Naive thymus-derived CD8-positive, alpha-beta T cell (primary cell): ENCODE measurements at regions not wholly inside any gene's neighbourhood (a gene's known extent, or its start where the extent isn't known, plus 50 kb on each side); places are given as distances from the start of the nearest gene placed in this dataset.

ENCODE experiments used
- ATAC-seq, 2 donors: fragments of 150-1000 bp; cut with Tn5 transposase in 1 of 2; sonication (Bioruptor Pico), chemical (Tn5 transposase) in 1 of 2; 1 replicate in 1 of 2; 2 replicates in 1 of 2; pipeline ENCODE4 v1.10.0; 2021; ENCODE audit warnings: mild to moderate bottlenecking in 2 of 2, moderate library complexity in 2 of 2
- POLR2A ChIA-PET: fragments of 350-600 bp; sonication (Branson Sonifier 250); formaldehyde crosslinking; loops from one replicate; lab custom pipeline; 2021; ENCODE audit warnings: antibody characterized with exemption; lab: Charles Lee
- DNase-seq, 10 donors: peaks; one replicate each; pipeline versions ENCODE4 v3.0.0 to v3.0.0-alpha.2; 2020 to 2022
- H3K27ac Mint-ChIP-seq, 10 donors: one replicate each; pipeline ENCODE4 v1.8.0; 2020 to 2022; ENCODE audit warnings: mild to moderate bottlenecking in 10 of 10, mixed read lengths in 10 of 10, moderate library complexity in 4 of 10, inconsistent platforms in 1 of 10
- H3K27me3 Mint-ChIP-seq, 5 donors: one replicate each; pipeline ENCODE4 v1.8.0; 2021 to 2022; ENCODE audit warnings: mixed read lengths in 5 of 5
- H3K36me3 Mint-ChIP-seq, 3 donors: one replicate each; pipeline ENCODE4 v1.8.0; 2020 to 2022; ENCODE audit warnings: mixed read lengths in 3 of 3, mild to moderate bottlenecking in 2 of 3, inconsistent platforms in 1 of 3
- H3K4me1 Mint-ChIP-seq, 4 donors: one replicate each; pipeline ENCODE4 v1.8.0; 2021 to 2022; ENCODE audit warnings: mixed read lengths in 4 of 4
- H3K4me3 Mint-ChIP-seq, 10 donors: one replicate each; pipeline ENCODE4 v1.8.0; 2020 to 2022; ENCODE audit warnings: mild to moderate bottlenecking in 10 of 10, mixed read lengths in 10 of 10, moderate library complexity in 6 of 10, inconsistent platforms in 1 of 10
- H3K9me3 Mint-ChIP-seq, 9 donors: one replicate each; pipeline ENCODE4 v1.8.0; 2020 to 2022; ENCODE audit warnings: mixed read lengths in 9 of 9, mild to moderate bottlenecking in 3 of 9, inconsistent platforms in 1 of 9, moderate library complexity in 1 of 9

DNA sequence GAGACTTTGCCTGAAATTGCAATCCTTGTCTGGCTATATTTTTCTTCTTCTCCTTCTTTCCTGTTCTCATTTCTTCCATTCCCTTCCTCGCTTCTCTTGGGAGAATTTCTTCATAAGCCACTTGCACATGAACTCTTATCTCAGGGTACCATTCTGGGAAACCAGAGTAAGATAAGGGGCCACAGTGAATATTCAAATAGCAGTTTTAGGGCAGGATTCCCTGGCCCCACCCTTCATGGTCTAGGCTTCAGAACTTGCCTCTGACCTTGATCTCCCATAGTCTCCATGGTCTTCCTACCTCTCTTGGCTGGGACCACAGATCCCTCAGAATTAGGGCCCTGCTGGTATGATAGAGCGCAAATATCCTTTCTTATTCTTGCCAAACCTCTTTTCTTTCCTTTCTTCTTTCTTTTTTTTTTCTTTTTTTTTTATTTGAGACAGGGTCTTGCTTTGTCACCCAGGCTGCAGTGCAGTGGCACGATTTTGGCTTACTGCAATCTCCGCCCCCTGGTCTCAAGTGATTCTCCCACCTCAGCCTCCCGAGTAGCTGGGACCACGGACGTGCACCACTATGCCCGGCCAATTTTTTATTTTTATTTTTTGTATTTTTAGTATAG, 123.0 kb upstream of the CITED2 start:
- no peak overlapping the region for H3K4me3 Mint-ChIP-seq
- H3K27me3 Mint-ChIP-seq, result peaks cover 0 to under 1% (median 0%) of the 10 kb centered on the region in 5 donors
- POLR2A ChIA-PET, result no interaction called here

GRCh38 chr6:139496654-139497344, 122.4 kb upstream of the CITED2 start:
- peak overlapping the region in 1 of 10 donors; percentile 7 for H3K27ac Mint-ChIP-seq
- POLR2A ChIA-PET, result no interaction called here
- no peak for ATAC-seq
- H3K4me1 Mint-ChIP-seq, result no peaks in the 10 kb centered on the region
- peaks cover 0 to 2% (median 0%) of the 10 kb centered on the region in 9 donors for H3K9me3 Mint-ChIP-seq
- no peak overlapping the region for H3K4me3 Mint-ChIP-seq
- DNase-seq, result no peak
- H3K27me3 Mint-ChIP-seq, result peaks cover 0 to 1% (median 0%) of the 10 kb centered on the region in 5 donors
- no peaks in the 10 kb centered on the region for H3K36me3 Mint-ChIP-seq

More for the DNA sequence above, 123.0 kb upstream of the CITED2 start:
- DNase-seq (no peak), ATAC-seq (no peak)
- Mint-ChIP-seq H3K36me3 (no peaks in the 10 kb centered on the region), H3K9me3 (peaks cover 0 to 2% (median 0%) of the 10 kb centered on the region in 9 donors), H3K4me1 (no peaks in the 10 kb centered on the region), H3K27ac (no peak overlapping the region)

GRCh38 chr6:139494376-139494990, 120.0 kb upstream of the CITED2 start:
- Mint-ChIP-seq H3K27ac (no peak overlapping the region), H3K4me1 (peaks cover 0 to 8% (median 7%) of the 10 kb centered on the region in 4 donors), H3K4me3 (no peak overlapping the region), H3K36me3 (no peaks in the 10 kb centered on the region), H3K27me3 (peaks cover 0 to 1% (median 0%) of the 10 kb centered on the region in 5 donors), H3K9me3 (peaks cover 0 to 2% (median 0%) of the 10 kb centered on the region in 9 donors)
- ATAC-seq (no peak), DNase-seq (no peak)
- POLR2A ChIA-PET, result no interaction called here

DNA sequence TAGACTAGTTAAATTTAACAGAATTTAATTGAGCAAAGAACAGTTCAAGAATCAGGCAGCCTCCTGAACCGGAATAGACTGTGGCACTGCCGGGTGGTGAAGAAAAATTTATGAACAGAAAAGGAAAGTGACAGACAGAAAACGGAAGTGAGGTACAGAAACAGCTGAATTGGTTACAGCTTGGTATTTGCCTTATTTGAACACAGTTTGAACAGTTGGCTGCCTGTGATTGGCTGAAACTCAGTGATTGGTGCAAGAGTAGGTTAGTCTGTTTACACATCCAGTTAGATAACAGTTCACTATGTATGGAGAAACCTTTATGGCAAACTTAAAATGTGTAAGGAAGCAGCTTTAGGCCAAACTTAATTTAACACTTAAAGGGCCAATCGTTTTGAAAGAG, 116.0 kb upstream of the CITED2 start:
- Mint-ChIP-seq H3K27ac (peak overlapping the region in 5 of 10 donors; percentile 5 to 54 (median 22)), H3K9me3 (peaks cover 0 to 2% (median 0%) of the 10 kb centered on the region in 9 donors), H3K27me3 (peaks cover 0 to 2% (median 0%) of the 10 kb centered on the region in 5 donors), H3K4me3 (peak overlapping the region in 3 of 10 donors; percentile 2 to 48 (median 40)), H3K36me3 (no peaks in the 10 kb centered on the region), H3K4me1 (peaks cover 0 to 8% (median 7%) of the 10 kb centered on the region in 4 donors)
- POLR2A ChIA-PET, result interaction anchor here (0.8 kb wide), 1 partner anchor 116 kb away, joined by 3 read pairs; the partner anchor contains the start of gene CITED2
- ATAC-seq (peak in 1 of 2 donors; percentile 52), DNase-seq (peak in 3 of 10 donors; percentile 18 to 28 (median 25))

GRCh38 chr6:139486476-139486799, 112.0 kb upstream of the CITED2 start:
- ATAC-seq (no peak), DNase-seq (no peak)
- POLR2A ChIA-PET, result no interaction called here
- no peaks in the 10 kb centered on the region for H3K36me3 Mint-ChIP-seq
- no peak overlapping the region for H3K27ac Mint-ChIP-seq
- H3K4me3 Mint-ChIP-seq, result no peak overlapping the region
- H3K27me3 Mint-ChIP-seq, result peaks cover 0 to 3% (median 0%) of the 10 kb centered on the region in 5 donors
- H3K9me3 Mint-ChIP-seq, result no peaks in the 10 kb centered on the region
- peaks cover 2 to 8% (median 7%) of the 10 kb centered on the region in 4 donors for H3K4me1 Mint-ChIP-seq

GRCh38 chr6:139485742-139486475, 111.5 kb upstream of the CITED2 start:
- POLR2A ChIA-PET, result no interaction called here

GRCh38 chr6:139485185-139485584, 110.7 kb upstream of the CITED2 start:
- no peaks in the 10 kb centered on the region for H3K36me3 Mint-ChIP-seq
- POLR2A ChIA-PET, result no interaction called here
- H3K27ac Mint-ChIP-seq, result no peak overlapping the region
- H3K27me3 Mint-ChIP-seq, result peaks cover 0 to 8% (median 2%) of the 10 kb centered on the region in 5 donors
- H3K9me3 Mint-ChIP-seq, result no peaks in the 10 kb centered on the region
- H3K4me1 Mint-ChIP-seq, result peaks cover 1 to 2% (median 2%) of the 10 kb centered on the region in 4 donors
- H3K4me3 Mint-ChIP-seq, result no peak overlapping the region
- DNase-seq (no peak), ATAC-seq (no peak)

More at GRCh38 chr6:139485742-139486475, 111.5 kb upstream of the CITED2 start:
- no peak for DNase-seq
- Mint-ChIP-seq H3K9me3 (no peaks in the 10 kb centered on the region), H3K36me3 (no peaks in the 10 kb centered on the region), H3K27me3 (peaks cover 0 to 3% (median 0%) of the 10 kb centered on the region in 5 donors), H3K4me3 (no peak overlapping the region), H3K4me1 (peaks cover 2 to 7% (median 7%) of the 10 kb centered on the region in 4 donors), H3K27ac (peak overlapping the region in 1 of 10 donors; percentile 34)
- no peak for ATAC-seq

- Mint-ChIP-seq H3K27ac (no peak overlapping the region), H3K4me3 (no peak overlapping the region), H3K36me3 (no peaks in the 10 kb centered on the region), H3K27me3 (peaks cover 0 to 18% (median 5%) of the 10 kb centered on the region in 5 donors), H3K9me3 (no peaks in the 10 kb centered on the region), H3K4me1 (peaks cover 0 to 2% (median 0%) of the 10 kb centered on the region in 4 donors)
- ATAC-seq, result no peak
- POLR2A ChIA-PET, result no interaction called here
- DNase-seq, result no peak
Observed at GRCh38 chr6:139483079-139483478, 108.6 kb upstream of the CITED2 start.

- DNase-seq (no peak), ATAC-seq (no peak)
- Mint-ChIP-seq H3K4me1 (peaks cover 0 to 2% (median 0%) of the 10 kb centered on the region in 4 donors), H3K9me3 (no peaks in the 10 kb centered on the region), H3K27me3 (peaks cover 0 to 18% (median 5%) of the 10 kb centered on the region in 5 donors), H3K27ac (no peak overlapping the region), H3K4me3 (no peak overlapping the region), H3K36me3 (no peaks in the 10 kb centered on the region)
- POLR2A ChIA-PET, result no interaction called here
Observed at GRCh38 chr6:139482287-139482686, 107.8 kb upstream of the CITED2 start.

DNA sequence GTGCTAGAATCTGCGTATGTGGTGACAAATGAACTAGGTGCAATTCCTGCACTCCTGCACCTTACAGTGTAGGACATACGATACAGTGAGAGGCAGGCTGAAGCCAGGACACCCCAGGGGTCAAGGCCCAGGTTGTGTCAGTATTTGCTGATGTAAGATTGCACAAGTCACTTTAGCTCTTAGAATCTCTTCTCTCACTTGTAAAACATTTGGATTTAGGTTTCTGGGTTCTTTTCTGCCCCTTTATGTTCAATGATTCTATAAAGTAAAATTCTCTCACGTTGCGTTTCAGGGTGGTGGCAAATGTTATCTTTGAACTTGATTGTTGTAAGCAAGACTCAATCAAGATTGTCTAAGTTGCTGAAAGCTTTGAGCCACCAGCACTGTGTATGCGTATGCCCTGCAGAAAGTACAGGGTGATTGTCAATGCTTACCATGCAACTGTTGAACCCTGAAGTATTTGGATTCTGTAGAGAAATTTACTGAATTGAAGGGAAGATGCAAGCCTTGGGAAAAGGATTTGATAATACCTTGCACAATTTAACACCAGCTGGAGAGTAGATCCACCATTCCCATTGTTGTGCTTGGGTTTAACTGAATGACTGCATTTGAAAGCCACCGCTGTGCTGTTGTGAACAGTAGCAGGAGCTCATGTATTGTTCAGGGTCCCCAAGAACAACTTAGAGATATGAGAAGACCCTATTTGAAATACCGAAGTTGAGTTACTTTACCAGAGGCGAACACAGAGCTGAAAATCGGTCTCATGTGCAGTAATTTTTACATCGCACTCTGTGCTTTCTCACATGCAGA, 106.1 kb upstream of the CITED2 start:
- Mint-ChIP-seq H3K27me3 (peaks cover 0 to 18% (median 5%) of the 10 kb centered on the region in 5 donors), H3K36me3 (no peaks in the 10 kb centered on the region), H3K27ac (no peak overlapping the region), H3K4me3 (no peak overlapping the region), H3K4me1 (peaks cover 0 to 2% (median 0%) of the 10 kb centered on the region in 4 donors), H3K9me3 (no peaks in the 10 kb centered on the region)
- POLR2A ChIA-PET, result no interaction called here
- ATAC-seq, result no peak
- DNase-seq, result no peak

DNA sequence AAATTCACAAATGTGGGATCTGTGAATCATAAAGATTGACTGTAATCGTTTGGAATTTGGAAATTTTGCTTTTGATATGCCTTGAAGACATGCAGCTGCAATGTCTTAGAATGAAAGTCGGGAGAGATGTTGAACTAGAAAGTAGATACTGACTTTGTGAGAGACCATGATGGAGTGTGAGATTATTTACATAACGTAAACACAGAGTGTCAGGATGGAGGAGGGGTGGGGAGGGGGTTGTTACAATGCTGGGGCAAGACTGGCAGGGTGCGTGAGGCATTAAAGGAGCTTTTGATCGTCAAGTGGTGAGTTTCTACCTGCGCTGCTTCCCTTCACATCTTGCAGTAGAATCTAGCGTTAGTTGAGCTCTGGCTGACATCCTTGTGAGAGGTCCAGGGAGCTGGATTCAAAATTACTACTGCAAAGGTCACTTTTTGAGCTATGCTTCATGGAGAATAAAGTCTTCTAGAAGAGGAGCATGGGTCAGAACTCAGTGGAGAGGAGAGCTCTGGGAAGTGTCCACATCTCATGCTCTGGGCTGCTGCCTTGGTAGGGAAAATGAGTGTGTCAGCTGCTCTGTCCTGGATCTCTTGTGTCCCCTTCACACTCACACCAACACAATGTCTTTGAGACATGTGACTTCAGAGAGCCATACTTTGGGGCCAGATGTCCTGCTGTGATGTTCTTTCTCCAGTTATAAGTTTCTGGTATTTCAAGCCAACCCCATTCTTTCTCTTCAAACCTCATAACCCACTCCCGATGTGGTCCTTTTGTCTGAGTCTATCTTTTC, 105.2 kb upstream of the CITED2 start:
- no peak overlapping the region for H3K4me3 Mint-ChIP-seq
- peaks cover 0 to 18% (median 5%) of the 10 kb centered on the region in 5 donors for H3K27me3 Mint-ChIP-seq
- ATAC-seq, result no peak
- H3K27ac Mint-ChIP-seq, result no peak overlapping the region
- DNase-seq, result no peak
- H3K9me3 Mint-ChIP-seq, result no peaks in the 10 kb centered on the region
- POLR2A ChIA-PET, result no interaction called here
- no peaks in the 10 kb centered on the region for H3K36me3 Mint-ChIP-seq
- H3K4me1 Mint-ChIP-seq, result peaks cover 0 to 2% (median 0%) of the 10 kb centered on the region in 4 donors
